HG03460 (cell line): ENCODE measurements at regions not wholly inside any gene's neighbourhood (a gene's known extent, or its start where the extent isn't known, plus 50 kb on each side); places are given as distances from the start of the nearest gene placed in this dataset.
"Not testable (repeated sequence)": the region's sequence is repeated elsewhere in the genome, so short reads cannot be mapped to it uniquely, and the experiment has no call there.

Experiments
- ATAC-seq: cut with Tn5 transposase; IDR thresholded peaks from one replicate; pipeline ENCODE4 v1.9.1; 2021; ENCODE audit not compliant: unreplicated experiment

- ATAC-seq, result no peak
Measured at GRCh38 chr12:125549171-125549570, 483.9 kb downstream of the AACS start.

- no peak for ATAC-seq
Measured at GRCh38 chr12:125549836-125550235, 484.6 kb downstream of the AACS start.

- ATAC-seq, result no peak
Measured at GRCh38 chr12:125552295-125552694, 487.1 kb downstream of the AACS start.

- ATAC-seq, result not testable (repeated sequence)
Measured at GRCh38 chr12:125561008-125561407, 495.8 kb downstream of the AACS start.

GRCh38 chr12:125564753-125565152 lies 499.5 kb downstream of the AACS start:
- no peak for ATAC-seq

GRCh38 chr12:125567581-125567980 lies 502.3 kb downstream of the AACS start:
- ATAC-seq, result no peak

- no peak for ATAC-seq
Measured at GRCh38 chr12:125568306-125568705, 503.1 kb downstream of the AACS start.

- no peak for ATAC-seq
Measured at GRCh38 chr12:125573271-125573670, 508.0 kb downstream of the AACS start.

- no peak for ATAC-seq
Measured at GRCh38 chr12:125577334-125577733, 512.1 kb downstream of the AACS start.

- ATAC-seq, result no peak
Measured at GRCh38 chr12:125579916-125580315, 514.7 kb downstream of the AACS start.

GRCh38 chr12:125583071-125583470 lies 517.8 kb downstream of the AACS start:
- ATAC-seq, result no peak

- ATAC-seq, result no peak
Measured at GRCh38 chr12:125586441-125586840, 521.2 kb downstream of the AACS start.

GRCh38 chr12:125593269-125593668 lies 528.0 kb downstream of the AACS start:
- no peak for ATAC-seq

- no peak for ATAC-seq
Measured at GRCh38 chr12:125604976-125605375, 539.7 kb downstream of the AACS start.

- ATAC-seq, result no peak
Measured at GRCh38 chr12:125606312-125606711, 541.1 kb downstream of the AACS start.

GRCh38 chr12:125610292-125610691 lies 545.1 kb downstream of the AACS start:
- ATAC-seq, result no peak

- no peak for ATAC-seq
Measured at GRCh38 chr12:125610971-125611370, 545.7 kb downstream of the AACS start.

GRCh38 chr12:125614058-125614457 lies 548.8 kb downstream of the AACS start:
- ATAC-seq, result no peak

GRCh38 chr12:125619723-125620122 lies 554.5 kb downstream of the AACS start:
- ATAC-seq, result no peak

- ATAC-seq, result no peak
Measured at GRCh38 chr12:125633686-125634085, 568.5 kb downstream of the AACS start.

- ATAC-seq, result no peak
Measured at GRCh38 chr12:125634813-125635212, 569.6 kb downstream of the AACS start.

GRCh38 chr12:125639826-125640225 lies 574.6 kb downstream of the AACS start:
- no peak for ATAC-seq

GRCh38 chr12:125643055-125643454 lies 577.8 kb downstream of the AACS start:
- no peak for ATAC-seq

- no peak for ATAC-seq
Measured at GRCh38 chr12:125645724-125646123, 580.5 kb downstream of the AACS start.
